ENCODE measurements at regions not wholly inside any gene's neighbourhood (a gene's known extent, or its start where the extent isn't known, plus 50 kb on each side); places are given as distances from the start of the nearest gene placed in this dataset.

DNA sequence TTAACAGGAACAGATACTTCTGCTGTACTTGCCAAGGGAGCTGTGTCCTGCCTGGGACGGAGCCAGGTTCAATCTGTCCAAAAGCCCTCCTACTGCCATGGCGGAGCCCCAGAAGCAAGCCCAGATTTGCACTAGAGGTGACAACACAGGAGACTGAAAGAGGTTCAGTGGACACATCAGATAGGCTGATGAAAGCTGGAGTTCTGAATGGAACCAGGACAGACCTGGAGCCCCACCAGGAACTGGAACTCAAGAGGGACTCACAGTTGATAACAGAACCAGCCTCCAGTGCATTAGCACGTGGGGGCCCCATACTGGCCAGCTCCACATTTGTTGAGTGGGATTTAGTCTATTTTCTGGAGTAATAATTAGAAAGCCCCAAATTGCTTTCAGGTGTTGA is 315.5 kb downstream of the ARRDC4 start (continued):
- TF ChIP-seq ESRRG (CRISPR knock-in tag; IDR thresholded peaks at IDR 0.05) (no peak), PATZ1 (CRISPR knock-in tag; IDR thresholded peaks at IDR 0.05; ENCODE audit: borderline replicate concordance) (no peak), ZNF8 (CRISPR knock-in tag; IDR thresholded peaks at IDR 0.05) (no peak), ZNF70 (CRISPR knock-in tag; IDR thresholded peaks at IDR 0.05) (no peak), TOX (CRISPR knock-in tag; IDR thresholded peaks at IDR 0.05; ENCODE audit: borderline replicate concordance) (no peak), ZNF565 (CRISPR knock-in tag; conservative IDR thresholded peaks at IDR 0.05; ENCODE audit: low read depth) (no peak)

DNA sequence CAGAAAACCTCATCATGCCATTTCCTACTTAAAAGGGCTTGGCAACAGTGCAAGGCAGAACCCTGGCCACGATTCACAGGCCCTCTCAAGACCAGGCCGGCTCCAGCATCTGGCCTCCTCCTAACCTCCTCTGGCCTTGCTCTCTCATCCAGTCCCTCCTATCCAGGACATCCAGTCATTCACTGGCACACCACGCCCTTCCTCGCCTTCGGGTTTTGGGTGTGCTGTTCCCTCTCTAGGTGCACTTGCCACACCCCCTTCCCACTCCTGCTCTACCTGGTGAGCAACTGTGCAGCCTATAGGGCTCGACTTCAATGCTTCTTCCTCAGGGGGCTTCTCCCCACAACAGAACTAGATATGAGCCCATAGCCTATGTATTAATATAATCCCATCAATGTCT is 317.1 kb downstream of the ARRDC4 start:
- no peak for ATAC-seq
- no peak for TF ChIP-seq GLIS3 (CRISPR knock-in tag; IDR thresholded peaks at IDR 0.05)
- TF ChIP-seq ZNF70 (CRISPR knock-in tag; IDR thresholded peaks at IDR 0.05) = no peak
- no peak for TF ChIP-seq ZC3H10 (CRISPR knock-in tag; IDR thresholded peaks at IDR 0.05)
- no peak for TF ChIP-seq ARNTL (CRISPR knock-in tag; IDR thresholded peaks at IDR 0.05; ENCODE audit: borderline replicate concordance, low read depth)
- no peak for TF ChIP-seq ISL1 (CRISPR knock-in tag; IDR thresholded peaks at IDR 0.05)
- no peak for TF ChIP-seq OSR1 (CRISPR knock-in tag; IDR thresholded peaks at IDR 0.05)

GRCh38 chr15:98280284-98280975 is 319.9 kb downstream of the ARRDC4 start:
- TF ChIP-seq SNAI2 (CRISPR knock-in tag; IDR thresholded peaks at IDR 0.05) (no peak), TOX (CRISPR knock-in tag; IDR thresholded peaks at IDR 0.05; ENCODE audit: borderline replicate concordance) (no peak), ZNF70 (CRISPR knock-in tag; IDR thresholded peaks at IDR 0.05) (no peak), PPARA (CRISPR knock-in tag; IDR thresholded peaks at IDR 0.05; ENCODE audit: borderline replicate concordance) (no peak), TSHZ2 (CRISPR knock-in tag; IDR thresholded peaks at IDR 0.05) (no peak), BACH2 (CRISPR knock-in tag; IDR thresholded peaks at IDR 0.05; ENCODE audit: borderline replicate concordance) (no peak), ISL1 (CRISPR knock-in tag; IDR thresholded peaks at IDR 0.05) (no peak), TCF4 (CRISPR knock-in tag; IDR thresholded peaks at IDR 0.05; ENCODE audit: borderline replicate concordance) (no peak), ESRRG (CRISPR knock-in tag; IDR thresholded peaks at IDR 0.05) (no peak)
- ATAC-seq = no peak

DNA sequence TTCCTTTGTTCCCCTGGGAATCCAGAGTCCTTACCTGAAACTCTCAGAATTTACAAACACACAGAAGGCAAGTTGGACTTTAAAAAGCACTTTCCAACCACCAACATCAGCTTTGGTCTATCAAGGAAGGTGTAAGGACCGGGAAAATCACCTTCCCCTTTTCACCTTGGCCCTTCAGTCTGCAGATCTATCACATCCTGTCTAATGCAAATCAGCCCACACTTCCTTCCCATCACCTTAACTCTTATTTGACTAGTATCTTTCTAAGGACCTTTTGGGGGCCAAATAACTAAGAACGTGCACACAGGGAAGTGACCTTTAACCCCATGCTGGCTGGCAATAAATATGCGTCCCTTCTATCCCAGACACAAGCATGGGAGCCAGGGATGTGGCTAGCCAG is 320.6 kb downstream of the ARRDC4 start:
- no peak for ATAC-seq
- TF ChIP-seq TSHZ2 (CRISPR knock-in tag; IDR thresholded peaks at IDR 0.05) = no peak
- TF ChIP-seq ESRRG (CRISPR knock-in tag; IDR thresholded peaks at IDR 0.05) = no peak
- no peak for TF ChIP-seq RARB (CRISPR knock-in tag; IDR thresholded peaks at IDR 0.05)
- TF ChIP-seq ISL1 (CRISPR knock-in tag; IDR thresholded peaks at IDR 0.05) = no peak
- no peak for TF ChIP-seq ZFP30 (CRISPR knock-in tag; IDR thresholded peaks at IDR 0.05)
- no peak for TF ChIP-seq POU6F1 (CRISPR knock-in tag; IDR thresholded peaks at IDR 0.05; ENCODE audit: borderline replicate concordance, low read depth)
- no peak for TF ChIP-seq TCF4 (CRISPR knock-in tag; IDR thresholded peaks at IDR 0.05; ENCODE audit: borderline replicate concordance)
- TF ChIP-seq PATZ1 (CRISPR knock-in tag; IDR thresholded peaks at IDR 0.05; ENCODE audit: borderline replicate concordance) = no peak
- no peak for TF ChIP-seq ZC3H10 (CRISPR knock-in tag; IDR thresholded peaks at IDR 0.05)
- no peak for TF ChIP-seq BACH2 (CRISPR knock-in tag; IDR thresholded peaks at IDR 0.05; ENCODE audit: borderline replicate concordance)
- TF ChIP-seq ZNF565 (CRISPR knock-in tag; conservative IDR thresholded peaks at IDR 0.05; ENCODE audit: low read depth) = no peak
- TF ChIP-seq OSR1 (CRISPR knock-in tag; IDR thresholded peaks at IDR 0.05) = no peak
- no peak for TF ChIP-seq PPARA (CRISPR knock-in tag; IDR thresholded peaks at IDR 0.05; ENCODE audit: borderline replicate concordance)
- no peak for TF ChIP-seq ZFP3 (CRISPR knock-in tag; IDR thresholded peaks at IDR 0.05)
- no peak for TF ChIP-seq TOX (CRISPR knock-in tag; IDR thresholded peaks at IDR 0.05; ENCODE audit: borderline replicate concordance)
- TF ChIP-seq ZNF70 (CRISPR knock-in tag; IDR thresholded peaks at IDR 0.05) = no peak
- no peak for TF ChIP-seq GLIS3 (CRISPR knock-in tag; IDR thresholded peaks at IDR 0.05)
